ENCODE measurements at regions not wholly inside any gene's neighbourhood (a gene's known extent, or its start where the extent isn't known, plus 50 kb on each side); places are given as distances from the start of the nearest gene placed in this dataset.

GRCh38 chr4:133096972-133097371 lies 52.1 kb upstream of the PCDH10 start:
- Histone ChIP-seq H3K4me3 (ENCODE audit: severe bottlenecking) (no peak overlapping the region), H3K4me1 (ENCODE audit: insufficient read depth, poor library complexity, severe bottlenecking) (no peaks in the 10 kb centered on the region), H3K36me3 (ENCODE audit: low read depth) (no peaks in the 10 kb centered on the region), H3K27me3 (ENCODE audit: insufficient read depth, poor library complexity, severe bottlenecking) (no peaks in the 10 kb centered on the region), H3K27ac (ENCODE audit: poor library complexity, severe bottlenecking) (no peak overlapping the region), H3K9me3 (ENCODE audit: severe bottlenecking) (no peaks in the 10 kb centered on the region)
- no peak for DNase-seq (ENCODE audit: low spot score)
- ATAC-seq (ENCODE audit: low read depth): no peak
- no peak for TF ChIP-seq CTCF (IDR thresholded peaks at IDR 0.05; ENCODE audit: poor library complexity, severe bottlenecking)

Measured in RWPE2 (cell line).